H1 (cell line): ENCODE measurements at regions not wholly inside any gene's neighbourhood (a gene's known extent, or its start where the extent isn't known, plus 50 kb on each side); places are given as distances from the start of the nearest gene placed in this dataset.

ENCODE experiments used
- CTCF ChIA-PET: fragments of 300-600 bp; sonication (Branson Sonifier 250); formaldehyde crosslinking; loops from one replicate; lab custom pipeline; 2021; ENCODE audit not compliant: partially characterized antibody; lab: Charles Lee
- POLR2A ChIA-PET: fragments of 300-600 bp; sonication (Branson Sonifier 250); formaldehyde crosslinking; loops from one replicate; lab custom pipeline; 2021; ENCODE audit warnings: inconsistent platforms; ENCODE audit not compliant: partially characterized antibody; lab: Charles Lee
- DNase-seq, 2 experiments: peaks; one replicate each; pipeline versions ENCODE4 v3.0.0 to v3.0.0-alpha.2; 2010 to 2022; ENCODE audit warnings: low spot score in 2 of 2, low read depth in 1 of 2, mixed read lengths in 1 of 2
- FAIRE-seq: peaks from 2 replicates; lab custom pipeline; 2011; peaks lifted over from hg19 to GRCh38; lab: Jason Lieb, UNC
- H2AFZ ChIP-seq: 2 replicates; pipeline ENCODE4 v1.8.1; 2012; ENCODE audit warnings: low read length, inconsistent platforms
- H2AK5ac ChIP-seq: 2 replicates; pipeline ENCODE4 v1.6.1; 2013; ENCODE audit warnings: low read depth, low read length
- H2BK120ac ChIP-seq: replicated peaks from 2 replicates; pipeline ENCODE3; 2013; ENCODE audit warnings: low read depth, low read length, inconsistent platforms
- H2BK12ac ChIP-seq: 2 replicates; pipeline ENCODE4 v1.6.1; 2013; ENCODE audit warnings: low read depth, low read length
- H2BK15ac ChIP-seq: 2 replicates; pipeline ENCODE4 v1.6.1; 2013; ENCODE audit warnings: low read length
- H2BK20ac ChIP-seq: 2 replicates; pipeline ENCODE4 v1.6.1; 2013; ENCODE audit warnings: low read length
- H2BK5ac ChIP-seq: 2 replicates; pipeline ENCODE4 v1.6.1; 2013; ENCODE audit warnings: low read depth, low read length
- H3K14ac ChIP-seq: 2 replicates; pipeline ENCODE4 v1.6.1; 2013; ENCODE audit warnings: inconsistent platforms; ENCODE audit not compliant: insufficient read length
- H3K18ac ChIP-seq: 2 replicates; pipeline ENCODE4 v1.6.1; 2013; ENCODE audit warnings: low read length; ENCODE audit errors: extremely low read depth
- H3K23ac ChIP-seq: 2 replicates; pipeline ENCODE4 v1.6.1; 2013; ENCODE audit warnings: inconsistent platforms; ENCODE audit not compliant: insufficient read length
- H3K23me2 ChIP-seq: 2 replicates; pipeline ENCODE4 v1.6.1; 2013; ENCODE audit warnings: low read depth, low read length
- H3K27ac ChIP-seq: 2 replicates; pipeline ENCODE4 v1.6.1; 2011; ENCODE audit warnings: low read depth, low read length, inconsistent platforms
- H3K27me3 ChIP-seq, 4 experiments: replicated peaks in 1 of 4; 1 replicate in 1 of 4; 2 replicates in 3 of 4; pipeline versions ENCODE4 v1.6.1 to v1.8.1; 2011 to 2013; ENCODE audit warnings: low read length in 3 of 4, mild to moderate bottlenecking in 3 of 4, inconsistent platforms in 2 of 4, mixed read lengths in 2 of 4, moderate library complexity in 1 of 4; ENCODE audit not compliant: control insufficient read depth in 3 of 4, insufficient read depth in 3 of 4; ENCODE audit errors: extremely low read depth in 1 of 4
- H3K36me3 ChIP-seq, 4 experiments: 2 replicates each; pipeline versions ENCODE4 v1.6.1 to v1.8.1; 2011 to 2013; ENCODE audit warnings: mild to moderate bottlenecking in 4 of 4, low read length in 3 of 4, moderate library complexity in 2 of 4, control low read depth in 1 of 4, inconsistent platforms in 1 of 4; ENCODE audit not compliant: insufficient read depth in 4 of 4, control insufficient read depth in 2 of 4
- H3K4ac ChIP-seq: replicated peaks from 2 replicates; pipeline ENCODE3; 2013; ENCODE audit warnings: low read length, low read depth, mixed read lengths, inconsistent platforms; ENCODE audit not compliant: insufficient read length
- H3K4me1 ChIP-seq, 4 experiments: replicated peaks in 1 of 4; 1 replicate in 1 of 4; 2 replicates in 3 of 4; pipeline versions ENCODE4 v1.6.1 to v1.8.1; 2011 to 2013; ENCODE audit warnings: low read length in 3 of 4, inconsistent platforms in 2 of 4, mixed read lengths in 1 of 4; ENCODE audit not compliant: insufficient read depth in 4 of 4, control insufficient read depth in 3 of 4
- H3K4me2 ChIP-seq, 2 experiments: 2 replicates each; pipeline versions ENCODE4 v1.6.1 to v1.8.1; 2011 to 2013; ENCODE audit warnings: low read depth in 2 of 2, low read length in 2 of 2, control low read depth in 1 of 2, inconsistent platforms in 1 of 2, mild to moderate bottlenecking in 1 of 2; ENCODE audit not compliant: insufficient read depth in 1 of 2
- H3K4me3 ChIP-seq, 4 experiments: fragments of 200-600, 300-600 bp in 1 of 4; sonication (generic), shearing (Covaris generic), sonication (Bioruptor Twin) in 1 of 4; 2 replicates each; pipeline versions ENCODE4 v1.5.1 to v1.8.1; 2011 to 2016; ENCODE audit warnings: low read length in 4 of 4, low read depth in 3 of 4, control low read depth in 2 of 4, inconsistent platforms in 2 of 4, mild to moderate bottlenecking in 2 of 4, mixed read lengths in 1 of 4, moderate library complexity in 1 of 4; ENCODE audit not compliant: insufficient read depth in 2 of 4; ENCODE audit errors: extremely low read depth in 1 of 4
- H3K56ac ChIP-seq: replicated peaks from 2 replicates; pipeline ENCODE3; 2013; ENCODE audit warnings: low read depth, mild to moderate bottlenecking, mixed read lengths, low read length, inconsistent platforms; ENCODE audit not compliant: insufficient read length
- H3K79me1 ChIP-seq: 2 replicates; pipeline ENCODE4 v1.6.1; 2013; ENCODE audit warnings: low read depth, low read length, control low read depth
- H3K79me2 ChIP-seq, 2 experiments: 2 replicates each; pipeline versions ENCODE4 v1.6.1 to v1.8.1; 2012 to 2013; ENCODE audit warnings: low read length in 2 of 2, mild to moderate bottlenecking in 2 of 2, inconsistent platforms in 1 of 2; ENCODE audit not compliant: insufficient read depth in 2 of 2, control insufficient read depth in 1 of 2
- H3K9ac ChIP-seq, 4 experiments: replicated peaks in 1 of 4; 1 replicate in 1 of 4; 2 replicates in 3 of 4; pipeline versions ENCODE4 v1.6.1 to v1.8.1; 2011 to 2013; ENCODE audit warnings: low read depth in 3 of 4, low read length in 3 of 4, control low read depth in 2 of 4, mild to moderate bottlenecking in 2 of 4, moderate library complexity in 2 of 4, inconsistent platforms in 1 of 4; ENCODE audit errors: extremely low read depth in 1 of 4
- H3K9me3 ChIP-seq, 2 experiments: 2 replicates each; pipeline versions ENCODE4 v1.6.1 to v1.8.1; 2012 to 2013; ENCODE audit warnings: mild to moderate bottlenecking in 2 of 2, moderate library complexity in 2 of 2, control low read depth in 1 of 2, inconsistent platforms in 1 of 2, low read depth in 1 of 2, low read length in 1 of 2, mixed read lengths in 1 of 2; ENCODE audit not compliant: insufficient read depth in 2 of 2
- H4K20me1 ChIP-seq, 2 experiments: replicated peaks in 1 of 2; 2 replicates each; pipeline versions ENCODE3 to v1.8.1; 2011 to 2013; ENCODE audit warnings: inconsistent platforms in 2 of 2, low read length in 2 of 2, mild to moderate bottlenecking in 1 of 2; ENCODE audit not compliant: insufficient read depth in 2 of 2, control insufficient read depth in 1 of 2
- H4K5ac ChIP-seq: 2 replicates; pipeline ENCODE4 v1.6.1; 2013; ENCODE audit warnings: low read length, low read depth, mixed read lengths, inconsistent platforms; ENCODE audit not compliant: insufficient read length
- H4K8ac ChIP-seq: 2 replicates; pipeline ENCODE4 v1.8.0; 2013; ENCODE audit warnings: mild to moderate bottlenecking, moderate library complexity, low read length, inconsistent platforms; ENCODE audit not compliant: insufficient read depth; ENCODE audit errors: extremely low read depth
- H4K91ac ChIP-seq: replicated peaks from 2 replicates; pipeline ENCODE3; 2013; ENCODE audit warnings: low read length, mixed read lengths, inconsistent platforms; ENCODE audit not compliant: insufficient read length
- ATF3 ChIP-seq: IDR thresholded peaks from 2 replicates; pipeline ENCODE4 v1.6.1; 2011; ENCODE audit warnings: low read depth, mild to moderate bottlenecking, low read length; ENCODE audit not compliant: insufficient read depth
- EP300 ChIP-seq, 2 experiments: IDR thresholded peaks; 1 replicate in 1 of 2; 2 replicates in 1 of 2; pipeline ENCODE4 v1.6.1; 2011 to 2012; ENCODE audit warnings: low read depth in 2 of 2, low read length in 2 of 2, mild to moderate bottlenecking in 2 of 2, borderline replicate concordance in 1 of 2, inconsistent platforms in 1 of 2, moderate library complexity in 1 of 2
- FOSL1 ChIP-seq: IDR thresholded peaks from 2 replicates; pipeline ENCODE4 v1.6.1; 2011; ENCODE audit warnings: mild to moderate bottlenecking, low read depth, low read length, moderate library complexity; ENCODE audit not compliant: insufficient read depth
- JUN ChIP-seq: IDR thresholded peaks from 2 replicates; pipeline ENCODE4 v1.6.1; 2011; ENCODE audit warnings: low read depth, mild to moderate bottlenecking, improper control_type of control experiment, low read length
- SIN3A ChIP-seq, 2 experiments: IDR thresholded peaks in 1 of 2; conservative IDR thresholded peaks in 1 of 2; 2 replicates each; pipeline ENCODE4 v1.6.1; 2011 to 2012; ENCODE audit warnings: low read length in 2 of 2, improper control_type of control experiment in 1 of 2, low read depth in 1 of 2, mild to moderate bottlenecking in 1 of 2
- SIRT6 ChIP-seq: IDR thresholded peaks from one replicate; pipeline ENCODE4 v1.7.1; 2012; ENCODE audit warnings: low read length, inconsistent platforms
- WGBS, 2 experiments: shearing (Covaris generic) in 1 of 2; methylation state at CpG; one replicate each; pipeline versions ENCODE4 v1.1.6 to v1.1.7; 2013 to 2015; ENCODE audit warnings: low lambda C conversion rate in 2 of 2, mixed read lengths in 2 of 2, inconsistent platforms in 1 of 2, low coverage in 1 of 2, missing lambda C conversion rate in 1 of 2; ENCODE audit not compliant: insufficient replicate concordance in 2 of 2, insufficient coverage in 1 of 2, insufficient read length in 1 of 2; ENCODE audit errors: extremely low coverage in 1 of 2, missing lambda C conversion rate in 1 of 2; 5-methylcytosine and 5-hydroxymethylcytosine counted together

GRCh38 chr14:43014338-43014737 lies 1407.7 kb downstream of the LRFN5 start:
- no peak overlapping the region for H3K18ac ChIP-seq
- no peak overlapping the region for H2AFZ ChIP-seq
- no peaks in the 10 kb centered on the region for H3K79me2 ChIP-seq
- H3K27me3 ChIP-seq: no peaks in the 10 kb centered on the region
- no peak overlapping the region for H2BK5ac ChIP-seq
- no peak for TF ChIP-seq EP300 (IDR thresholded peaks at IDR 0.05; ENCODE audit: borderline replicate concordance in 1 of 2, low read depth in 2 of 2, low read length in 2 of 2)
- TF ChIP-seq FOSL1: no peak
- TF ChIP-seq JUN: no peak
- TF ChIP-seq SIN3A (conservative IDR thresholded peaks at IDR 0.05 in 1 of 2, IDR thresholded peaks at IDR 0.05 in 1 of 2; ENCODE audit: low read depth in 1 of 2, low read length in 2 of 2): no peak
- no peak for TF ChIP-seq SIRT6
- TF ChIP-seq ATF3: no peak
- H3K9ac ChIP-seq: no peak overlapping the region
- H3K27ac ChIP-seq: no peak overlapping the region
- H3K23ac ChIP-seq: no peak overlapping the region
- H3K9me3 ChIP-seq: no peaks in the 10 kb centered on the region
- CTCF ChIA-PET: interaction anchor here (0.5 to 1.9 kb wide), 2 partner anchors 9 to 37 kb away, joined by 3 to 6 read pairs; no protein-coding TSS in a partner anchor
- POLR2A ChIA-PET: no interaction called here
- H2BK20ac ChIP-seq: no peak overlapping the region
- H2BK15ac ChIP-seq: no peak overlapping the region
- no peak for FAIRE-seq
- DNase-seq: no peak
- no peaks in the 10 kb centered on the region for H3K4me1 ChIP-seq
- no peak overlapping the region for H3K4ac ChIP-seq
- H3K23me2 ChIP-seq: no peaks in the 10 kb centered on the region
- WGBS, 2 experiments: 95% methylated on average over 1 of the region's 1 CpG; no CpG with 5 or more reads in 1 of the 2 experiments
- no peak overlapping the region for H2BK120ac ChIP-seq
- no peak overlapping the region for H3K14ac ChIP-seq
- no peak overlapping the region for H3K4me2 ChIP-seq
- H4K20me1 ChIP-seq: no peaks in the 10 kb centered on the region
- H2BK12ac ChIP-seq: no peak overlapping the region
- no peak overlapping the region for H4K5ac ChIP-seq
- H4K8ac ChIP-seq: no peak overlapping the region
- no peak overlapping the region for H4K91ac ChIP-seq
- H2AK5ac ChIP-seq: no peak overlapping the region
- no peak overlapping the region for H3K56ac ChIP-seq
- no peak overlapping the region for H3K4me3 ChIP-seq
- no peaks in the 10 kb centered on the region for H3K36me3 ChIP-seq
- no peaks in the 10 kb centered on the region for H3K79me1 ChIP-seq
